BE2C (cell line): ENCODE measurements at regions not wholly inside any gene's neighbourhood (a gene's known extent, or its start where the extent isn't known, plus 50 kb on each side); places are given as distances from the start of the nearest gene placed in this dataset.

Experiments used
- DNase-seq: peaks from one replicate; pipeline ENCODE4 v3.0.0-alpha.2; 2020
- H3K27me3 ChIP-seq: fragments of 250-450 bp; sonication (Bioruptor Pico); 2 replicates; pipeline ENCODE4 v1.5.1; 2020; ENCODE audit warnings: mild to moderate bottlenecking
- H3K36me3 ChIP-seq: fragments of 250-450 bp; sonication (Bioruptor Pico); 2 replicates; pipeline ENCODE4 v1.5.1; 2020; ENCODE audit warnings: mild to moderate bottlenecking
- H3K4me1 ChIP-seq: fragments of 250-450 bp; sonication (Bioruptor Pico); 2 replicates; pipeline ENCODE4 v1.5.1; 2020
- H3K4me3 ChIP-seq: 2 replicates; pipeline ENCODE4 v1.5.1; 2011; ENCODE audit warnings: low read depth, low read length
- H3K9me3 ChIP-seq: fragments of 250-450 bp; sonication (Bioruptor Pico); 2 replicates; pipeline ENCODE4 v1.5.1; 2020
- TF ChIP-seq, protein P1 (sequence below): IDR thresholded peaks from 2 replicates; pipeline ENCODE4 v1.5.1; 2012; ENCODE audit warnings: mild to moderate bottlenecking, low read depth, low read length

DNA sequence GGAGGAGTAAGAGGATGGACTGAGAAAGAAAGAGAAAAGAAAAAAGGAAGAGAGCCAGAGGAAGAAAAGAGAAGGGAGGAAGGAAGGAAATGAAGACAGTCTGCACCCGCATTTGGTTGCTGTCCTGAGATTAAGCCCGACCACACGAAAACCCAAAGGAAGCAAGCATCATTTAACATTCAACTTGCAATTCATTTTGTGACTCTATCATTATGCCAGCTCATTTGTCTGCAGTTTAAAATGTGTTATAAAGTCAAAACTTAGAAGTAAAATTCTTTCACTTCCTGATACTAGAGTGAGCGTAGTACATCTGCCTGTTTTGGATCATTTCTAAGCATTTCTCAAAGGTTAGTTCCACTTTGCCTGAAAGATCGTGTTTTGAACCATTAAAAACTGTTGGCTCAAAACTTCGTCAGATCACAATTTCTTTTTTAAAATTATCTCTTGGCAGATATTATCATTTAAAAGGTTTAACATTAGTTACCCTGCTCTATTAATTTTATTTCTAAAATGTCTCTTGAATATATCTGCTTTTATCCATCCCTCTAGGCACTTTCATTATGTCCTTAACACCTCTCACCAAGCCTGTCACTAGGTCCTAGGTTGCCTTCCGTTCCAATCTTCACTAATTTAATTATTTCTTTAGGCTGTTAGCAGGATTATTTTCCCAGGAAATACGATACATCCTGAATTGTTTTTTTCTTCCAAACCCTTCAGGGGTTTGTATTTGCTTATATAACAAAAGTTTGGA is 240.9 kb downstream of the TLE4 start:
- H3K36me3 ChIP-seq: no peaks in the 10 kb centered on the region
- H3K27me3 ChIP-seq: no peaks in the 10 kb centered on the region
- no peak for DNase-seq
- no peak overlapping the region for H3K4me3 ChIP-seq
- no peaks in the 10 kb centered on the region; the same call in 1 of the 2 replicates for H3K4me1 ChIP-seq
- TF ChIP-seq, protein P1, sequence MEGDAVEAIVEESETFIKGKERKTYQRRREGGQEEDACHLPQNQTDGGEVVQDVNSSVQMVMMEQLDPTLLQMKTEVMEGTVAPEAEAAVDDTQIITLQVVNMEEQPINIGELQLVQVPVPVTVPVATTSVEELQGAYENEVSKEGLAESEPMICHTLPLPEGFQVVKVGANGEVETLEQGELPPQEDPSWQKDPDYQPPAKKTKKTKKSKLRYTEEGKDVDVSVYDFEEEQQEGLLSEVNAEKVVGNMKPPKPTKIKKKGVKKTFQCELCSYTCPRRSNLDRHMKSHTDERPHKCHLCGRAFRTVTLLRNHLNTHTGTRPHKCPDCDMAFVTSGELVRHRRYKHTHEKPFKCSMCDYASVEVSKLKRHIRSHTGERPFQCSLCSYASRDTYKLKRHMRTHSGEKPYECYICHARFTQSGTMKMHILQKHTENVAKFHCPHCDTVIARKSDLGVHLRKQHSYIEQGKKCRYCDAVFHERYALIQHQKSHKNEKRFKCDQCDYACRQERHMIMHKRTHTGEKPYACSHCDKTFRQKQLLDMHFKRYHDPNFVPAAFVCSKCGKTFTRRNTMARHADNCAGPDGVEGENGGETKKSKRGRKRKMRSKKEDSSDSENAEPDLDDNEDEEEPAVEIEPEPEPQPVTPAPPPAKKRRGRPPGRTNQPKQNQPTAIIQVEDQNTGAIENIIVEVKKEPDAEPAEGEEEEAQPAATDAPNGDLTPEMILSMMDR: no peak
- H3K9me3 ChIP-seq: no peaks in the 10 kb centered on the region

DNA sequence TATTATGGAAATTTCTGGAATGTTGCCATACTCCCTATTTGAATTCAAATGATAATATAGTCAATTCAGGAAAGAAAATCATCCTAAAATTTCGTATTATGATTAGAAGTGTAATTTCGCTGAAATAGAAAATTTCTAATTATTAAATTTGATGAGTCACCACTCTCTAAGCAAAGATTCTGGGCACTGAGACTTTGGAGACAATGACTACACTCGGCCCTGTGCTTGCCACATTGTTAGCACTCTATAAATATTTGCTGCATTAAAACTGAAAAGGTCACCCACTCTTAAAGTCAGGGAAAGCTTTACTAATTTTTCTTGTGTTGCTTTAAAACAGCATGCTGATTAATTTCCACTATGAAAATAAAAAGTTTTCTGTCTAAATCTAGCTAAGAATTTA is 240.3 kb downstream of the TLE4 start:
- no peak overlapping the region for H3K4me3 ChIP-seq
- DNase-seq: no peak
- no peaks in the 10 kb centered on the region for H3K27me3 ChIP-seq
- TF ChIP-seq, protein P1: no peak
- no peaks in the 10 kb centered on the region for H3K9me3 ChIP-seq
- H3K36me3 ChIP-seq: no peaks in the 10 kb centered on the region
- no peaks in the 10 kb centered on the region; the same call in 1 of the 2 replicates for H3K4me1 ChIP-seq

DNA sequence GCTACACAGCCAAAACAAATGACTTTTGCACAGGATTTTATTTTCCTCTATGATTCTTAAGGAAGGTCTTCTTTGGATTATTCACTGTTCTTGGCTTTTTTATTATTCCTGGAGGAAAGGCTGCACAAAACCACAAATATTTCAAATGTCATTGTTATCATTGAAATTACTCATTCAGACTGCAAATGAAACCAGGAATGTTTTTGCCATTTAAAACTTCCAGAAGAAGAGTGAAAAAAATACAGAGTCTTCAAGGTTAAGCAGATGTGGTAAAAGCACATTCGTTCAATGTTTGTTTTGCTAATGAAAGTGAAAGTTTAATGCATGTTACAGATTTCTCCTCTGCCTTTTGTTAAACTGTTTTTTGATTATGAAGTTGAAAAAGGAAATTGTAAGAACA is 238.2 kb downstream of the TLE4 start:
- Histone ChIP-seq H3K36me3 (no peaks in the 10 kb centered on the region), H3K27me3 (no peaks in the 10 kb centered on the region), H3K4me1 (peaks cover 12% of the 10 kb centered on the region), H3K4me3 (no peak overlapping the region), H3K9me3 (no peaks in the 10 kb centered on the region)
- TF ChIP-seq, protein P1: no peak
- DNase-seq: no peak

DNA sequence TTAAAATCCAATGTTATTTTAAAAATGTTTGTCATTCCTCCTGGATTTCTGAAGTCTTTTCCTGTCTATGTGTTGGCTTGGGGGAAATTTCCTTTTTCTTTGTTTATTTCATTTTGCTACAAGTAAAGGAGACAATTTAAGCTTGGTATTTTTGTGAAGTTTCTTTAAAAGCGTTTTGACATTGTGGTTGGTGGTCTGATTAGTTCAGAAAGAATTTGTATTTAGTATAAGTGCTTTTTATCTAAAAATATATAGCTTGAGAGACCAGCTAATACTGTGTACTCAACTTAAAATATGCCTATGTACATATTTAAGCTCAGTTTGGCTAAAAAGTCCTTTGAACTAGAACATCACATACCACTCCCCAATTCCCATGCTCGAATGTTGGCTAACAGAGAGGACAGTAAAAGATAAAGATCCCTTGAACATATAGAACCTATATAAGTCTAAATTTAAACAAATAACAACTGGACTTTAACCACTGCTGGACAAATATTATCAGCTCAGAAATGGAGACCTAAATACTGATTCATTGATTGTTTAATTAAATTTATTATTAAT is 237.6 kb downstream of the TLE4 start:
- no peak for DNase-seq
- Histone ChIP-seq H3K4me1 (peaks cover 12% of the 10 kb centered on the region), H3K36me3 (no peaks in the 10 kb centered on the region), H3K27me3 (no peaks in the 10 kb centered on the region), H3K9me3 (no peaks in the 10 kb centered on the region), H3K4me3 (no peak overlapping the region)
- TF ChIP-seq, protein P1: no peak

DNA sequence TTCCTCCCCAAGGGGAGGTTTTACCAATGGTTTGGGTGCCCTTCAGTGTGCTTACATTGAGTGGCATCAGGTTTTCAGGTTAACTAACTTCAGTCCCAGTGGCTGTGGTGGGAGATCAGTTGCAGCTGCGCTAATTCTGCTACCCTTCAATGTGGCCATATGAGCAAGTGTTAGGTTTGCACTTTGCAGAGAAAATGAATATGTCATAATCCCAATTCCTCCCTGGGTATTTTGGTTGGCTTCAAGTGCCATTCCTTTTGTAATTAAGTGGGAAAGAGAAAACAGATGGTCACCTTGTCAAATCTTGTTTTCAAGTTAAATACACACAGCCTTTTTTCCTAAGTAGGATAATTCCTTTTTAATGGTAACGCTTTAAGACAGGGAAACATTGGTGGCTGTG is 236.2 kb downstream of the TLE4 start:
- DNase-seq: no peak
- Histone ChIP-seq H3K4me3 (no peak overlapping the region), H3K27me3 (no peaks in the 10 kb centered on the region), H3K9me3 (no peaks in the 10 kb centered on the region), H3K4me1 (peaks cover 12% of the 10 kb centered on the region), H3K36me3 (no peaks in the 10 kb centered on the region)
- TF ChIP-seq, protein P1: no peak

DNA sequence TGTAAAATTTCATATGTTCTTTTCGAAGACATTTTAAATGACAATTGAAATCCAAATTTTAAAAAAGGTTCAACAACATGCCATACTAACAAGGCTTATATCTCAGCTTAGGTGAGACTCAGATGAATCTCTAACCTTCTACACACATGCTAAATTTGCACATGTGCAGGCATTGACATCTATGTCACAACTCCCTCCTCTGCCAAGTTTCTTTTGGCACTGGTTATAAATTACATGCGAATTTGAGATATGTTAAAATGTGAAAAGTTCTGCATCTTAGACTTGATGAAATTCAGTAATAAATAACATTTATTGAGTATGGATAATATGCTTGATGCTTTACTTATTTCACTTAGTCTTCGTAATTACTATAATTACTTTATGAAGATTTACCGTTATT is 234.3 kb downstream of the TLE4 start:
- TF ChIP-seq, protein P1: no peak
- no peaks in the 10 kb centered on the region for H3K27me3 ChIP-seq
- no peak for DNase-seq

More for the DNA sequence above, 234.3 kb downstream of the TLE4 start:
- no peaks in the 10 kb centered on the region for H3K36me3 ChIP-seq
- H3K9me3 ChIP-seq: no peaks in the 10 kb centered on the region
- H3K4me3 ChIP-seq: no peak overlapping the region
- peaks cover 15% of the 10 kb centered on the region for H3K4me1 ChIP-seq
